Stimulated activated CD4-positive, alpha-beta T cell treated with anti-CD3 and anti-CD28 coated beads, TNF-alpha, amount 100 ng/mL, for 24 hours (primary cell): ENCODE measurements at regions not wholly inside any gene's neighbourhood (a gene's known extent, or its start where the extent isn't known, plus 50 kb on each side); places are given as distances from the start of the nearest gene placed in this dataset.

Experiments
- DNase-seq, 3 experiments: peaks; one replicate each; pipeline ENCODE4 v3.0.0-alpha.2; 2020; ENCODE audit warnings: low read depth in 3 of 3

- no peak for DNase-seq
Measured at GRCh38 chr15:66615846-66616245, 50.0 kb upstream of the LCTL start.

- no peak for DNase-seq
Measured at GRCh38 chr15:66617137-66618090, 51.6 kb upstream of the LCTL start.

GRCh38 chr15:66619152-66619903, 53.5 kb upstream of the LCTL start:
- DNase-seq, result peak in 2 of 3 experiments; percentile 8 to 37

DNA sequence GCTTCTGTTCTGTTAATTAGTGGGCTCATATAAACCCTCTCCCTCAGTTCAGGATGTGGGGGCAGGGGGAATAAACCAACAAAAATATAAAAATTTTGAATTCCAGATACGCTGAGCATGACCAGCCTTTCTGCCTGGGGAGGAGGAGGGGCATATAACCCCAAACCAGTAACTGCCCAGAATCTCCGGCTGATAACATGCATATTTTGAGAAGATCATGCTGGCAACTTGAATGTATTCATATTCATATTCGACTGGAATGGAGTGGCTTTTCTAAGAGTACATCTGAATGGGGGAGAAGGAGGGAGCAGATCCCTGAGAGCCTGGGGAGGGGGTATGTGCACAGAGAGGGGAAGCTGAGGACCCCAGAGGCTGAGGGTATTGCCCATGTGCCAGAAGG, 54.5 kb upstream of the LCTL start:
- no peak for DNase-seq

DNA sequence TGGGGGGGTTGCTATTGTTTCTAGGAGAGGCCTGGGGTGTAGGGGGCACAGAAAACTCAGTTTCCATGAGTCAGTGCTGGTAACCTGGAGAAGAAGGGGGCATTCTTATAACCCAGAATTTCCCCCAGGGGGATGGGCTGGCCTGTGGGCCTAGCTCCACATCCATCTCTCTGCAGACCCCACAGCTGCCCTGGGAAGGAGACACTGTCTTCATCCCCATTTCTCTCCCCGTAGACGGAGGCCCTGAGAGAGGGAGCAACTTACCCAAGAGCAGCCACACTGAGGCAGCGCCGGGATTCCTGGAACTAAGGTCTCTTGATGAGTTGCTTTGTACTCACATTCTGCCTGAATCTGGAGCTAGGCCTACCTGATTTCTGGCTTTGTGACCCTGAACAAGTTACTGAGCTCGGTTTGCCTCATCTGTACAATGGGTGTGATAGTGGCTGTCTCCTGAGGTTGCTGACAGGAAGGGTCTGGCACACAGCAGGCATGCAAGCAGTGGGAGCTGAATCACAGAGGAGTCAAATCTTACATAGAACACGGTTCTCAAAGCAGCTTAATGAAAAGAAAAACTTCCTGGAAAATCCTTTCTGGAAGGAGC, 55.0 kb upstream of the LCTL start:
- DNase-seq, result no peak

DNA sequence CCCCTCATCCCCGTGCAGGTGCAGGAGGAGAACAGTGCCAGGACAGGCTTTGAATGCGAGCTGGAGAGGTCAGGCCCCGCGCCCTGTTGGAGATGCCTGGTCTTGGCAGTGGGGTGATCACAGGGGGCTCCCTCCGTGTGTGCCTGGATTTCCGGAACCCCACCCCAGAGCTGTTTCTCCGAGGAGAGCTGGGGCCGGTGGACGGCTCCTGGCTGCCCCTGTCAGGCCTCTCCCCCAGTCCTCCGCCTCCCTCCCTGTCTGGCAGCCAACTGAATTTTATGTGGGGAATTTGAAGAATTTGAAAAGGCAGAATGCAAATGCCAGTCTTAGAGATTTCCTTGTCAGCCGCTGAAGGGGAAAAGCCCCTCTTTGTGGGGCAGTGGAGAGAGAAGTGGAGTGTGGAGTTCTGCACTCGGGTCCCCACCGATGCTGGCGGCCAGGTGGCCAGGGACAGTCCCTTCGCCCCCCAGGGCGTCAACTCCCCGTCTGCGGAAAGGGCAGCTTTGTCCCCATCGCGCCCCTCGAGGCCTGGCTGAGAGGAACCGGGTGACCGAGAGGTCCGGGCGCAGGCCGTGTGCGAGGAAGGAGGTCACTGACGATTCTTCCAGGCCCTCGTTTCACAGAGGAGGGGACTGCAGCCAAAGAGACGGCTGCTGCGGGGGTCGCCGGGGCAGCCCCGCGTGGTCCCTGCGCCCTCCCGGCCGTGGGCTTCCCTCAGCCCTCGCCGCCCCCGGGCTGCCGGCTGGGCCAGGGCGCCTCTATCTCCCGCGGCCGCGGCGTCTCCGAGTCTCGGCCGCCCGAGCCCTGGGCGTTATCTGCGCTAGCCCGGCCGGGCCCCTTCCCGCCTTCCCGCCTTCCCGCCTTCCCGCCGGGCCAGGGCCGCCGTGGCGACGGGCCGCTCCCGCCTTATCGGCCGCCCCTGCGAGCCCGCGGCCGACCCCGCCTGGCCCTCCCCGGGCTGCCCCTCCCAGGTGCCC, 56.0 kb upstream of the LCTL start:
- no peak for DNase-seq

GRCh38 chr15:66622591-66623022, 56.8 kb upstream of the LCTL start:
- DNase-seq, result no peak

DNA sequence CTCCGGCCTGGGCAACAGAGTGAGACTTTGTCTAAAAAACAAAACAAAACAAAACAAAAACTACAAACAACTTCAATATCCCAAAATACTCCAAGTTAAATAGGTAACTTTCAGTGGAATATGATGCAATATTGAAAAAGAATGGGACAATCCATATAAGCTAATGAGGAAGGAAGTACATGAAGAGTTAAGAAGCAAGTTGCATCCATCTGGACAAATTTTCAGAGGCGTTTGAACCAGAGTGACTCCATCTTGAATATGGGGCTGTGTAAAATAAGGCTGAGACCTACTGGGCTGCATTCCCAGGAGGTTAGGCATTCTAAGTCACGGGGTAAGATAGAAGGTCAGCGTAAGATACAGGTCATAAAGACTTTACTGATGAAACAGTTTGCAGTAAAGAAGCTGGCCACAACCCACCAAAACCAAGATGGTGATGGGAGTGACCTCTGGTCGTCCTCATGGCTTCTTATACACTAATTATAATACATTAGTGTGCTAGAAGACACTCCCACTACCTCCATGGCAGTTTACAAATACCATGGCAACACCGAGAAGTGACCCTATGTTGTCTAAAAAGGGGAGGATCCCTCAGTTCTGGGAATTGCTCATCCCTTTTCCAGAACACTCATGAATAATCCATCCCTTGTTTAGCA, 58.1 kb upstream of the LCTL start:
- DNase-seq, result no peak

DNA sequence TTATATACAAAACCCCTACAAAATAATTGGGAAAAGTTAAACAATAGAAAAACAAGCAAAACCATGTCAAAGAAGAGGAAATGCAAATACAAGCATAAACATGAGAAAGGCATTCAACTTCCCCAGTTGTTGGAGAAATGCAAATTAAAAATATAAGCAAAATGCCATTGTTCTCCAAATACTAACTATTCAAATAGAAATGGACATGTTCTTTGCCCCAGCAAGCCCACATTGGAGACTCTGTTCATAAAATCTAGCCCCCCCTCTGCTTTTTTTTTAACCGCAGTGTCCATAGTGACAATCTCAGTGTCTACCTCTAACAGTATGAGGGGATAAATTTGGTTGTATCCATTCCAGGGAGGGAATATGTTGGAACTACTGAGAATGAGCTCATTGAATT, 59.7 kb upstream of the LCTL start:
- DNase-seq, result no peak

DNA sequence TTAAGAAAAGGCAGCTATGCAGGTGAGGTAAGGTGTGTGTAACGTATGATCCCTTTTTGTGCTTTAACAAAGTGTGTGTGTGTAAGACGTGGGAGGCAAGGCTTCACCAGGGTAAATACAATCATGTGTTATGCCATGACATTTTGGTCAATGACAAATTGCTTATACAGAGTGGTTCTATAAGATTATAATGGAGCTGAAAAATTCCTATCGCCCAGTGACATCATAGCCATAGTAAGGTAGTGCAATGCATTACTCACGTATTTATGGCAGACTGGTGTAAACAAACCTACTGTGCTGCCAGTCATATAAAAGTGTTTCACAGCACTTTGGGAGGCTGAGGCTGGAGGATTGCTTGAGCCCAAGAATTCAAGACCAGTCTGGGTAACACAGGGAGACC, 60.2 kb upstream of the LCTL start:
- no peak for DNase-seq

- DNase-seq, result no peak
Measured at GRCh38 chr15:66628976-66629723, 63.4 kb upstream of the LCTL start.

DNA sequence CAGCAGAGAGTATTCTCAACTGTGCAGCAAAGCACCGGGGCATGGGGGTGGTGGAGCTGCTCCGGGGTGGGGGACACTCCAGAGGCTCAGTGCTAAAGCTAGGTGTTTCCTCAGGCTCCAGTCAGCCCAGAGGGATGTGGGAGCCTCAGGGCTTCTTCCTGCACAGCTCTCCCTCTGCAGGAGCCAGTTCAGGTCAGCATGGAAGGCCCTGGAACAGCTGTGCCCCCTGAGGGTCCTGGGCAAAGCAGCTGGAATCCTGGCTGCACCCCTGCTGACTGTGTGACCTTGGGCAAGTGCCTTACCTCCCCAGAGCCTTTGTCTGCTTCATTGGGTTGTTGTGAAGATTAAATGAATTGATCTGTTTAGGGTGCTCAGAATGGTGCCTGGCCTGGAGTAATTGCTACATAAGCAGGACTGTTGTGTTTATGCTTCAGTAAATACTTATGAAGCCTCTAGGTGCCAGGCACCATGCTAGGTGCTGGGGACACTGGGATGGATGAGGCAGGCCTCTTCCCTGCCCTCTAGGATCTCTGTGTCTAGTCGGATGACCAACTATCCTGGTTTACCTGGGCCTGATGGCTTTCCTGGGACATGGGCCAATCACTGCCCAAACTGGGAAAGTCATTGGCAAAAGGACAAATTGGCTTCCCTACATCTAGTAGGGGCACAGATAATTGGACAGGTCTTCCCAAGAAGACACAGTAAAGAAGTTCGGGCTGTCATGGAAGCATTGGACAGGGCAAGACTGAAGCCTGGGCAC, 64.2 kb upstream of the LCTL start:
- no peak for DNase-seq

- no peak for DNase-seq
Measured at GRCh38 chr15:66630801-66631351, 65.1 kb upstream of the LCTL start.

- DNase-seq, result no peak
Measured at GRCh38 chr15:66631616-66632263, 65.9 kb upstream of the LCTL start.

DNA sequence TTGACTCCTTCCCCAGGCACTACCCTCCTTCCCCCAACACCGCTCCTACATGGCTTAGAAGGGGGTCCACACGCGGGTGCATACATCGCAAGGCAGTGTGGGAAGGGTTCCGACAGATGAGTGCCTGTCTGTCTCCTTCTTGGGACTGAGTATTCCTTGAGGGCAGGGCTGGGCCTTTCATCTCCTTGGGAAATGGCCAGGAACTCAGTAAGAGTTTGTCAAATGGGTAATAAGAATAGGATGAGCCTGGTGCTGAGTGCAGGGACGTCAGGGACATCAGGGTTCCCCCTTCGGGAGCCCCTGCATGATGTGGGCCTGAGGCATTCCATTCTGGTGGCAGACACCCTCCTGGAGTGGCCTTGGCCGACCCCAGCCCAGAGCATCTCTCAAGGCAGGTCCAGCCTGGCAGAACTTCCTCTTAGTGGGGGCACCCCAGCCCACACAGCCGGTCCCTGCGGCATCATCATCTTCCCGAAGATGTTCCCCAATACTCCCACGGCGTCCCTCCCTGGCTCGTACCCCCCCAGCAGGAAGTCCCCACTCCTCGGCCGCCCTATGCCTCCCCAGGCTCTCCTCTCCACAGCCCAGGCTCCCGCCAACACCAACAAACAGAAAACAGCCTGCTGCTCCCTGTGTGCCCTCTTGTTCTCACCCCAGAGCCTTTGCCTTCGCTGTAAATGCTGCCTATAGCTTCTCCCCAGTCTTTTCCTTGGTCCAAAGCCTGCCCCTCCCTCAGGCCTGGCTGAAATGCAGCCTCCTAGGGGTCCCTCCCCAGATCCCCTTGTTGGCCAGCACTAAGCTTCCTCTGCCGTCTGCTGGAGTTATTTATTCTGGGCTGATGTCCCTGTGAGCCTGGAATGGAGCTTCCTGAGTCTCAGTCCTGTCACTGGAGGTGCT, 67.5 kb upstream of the LCTL start:
- no peak for DNase-seq

DNA sequence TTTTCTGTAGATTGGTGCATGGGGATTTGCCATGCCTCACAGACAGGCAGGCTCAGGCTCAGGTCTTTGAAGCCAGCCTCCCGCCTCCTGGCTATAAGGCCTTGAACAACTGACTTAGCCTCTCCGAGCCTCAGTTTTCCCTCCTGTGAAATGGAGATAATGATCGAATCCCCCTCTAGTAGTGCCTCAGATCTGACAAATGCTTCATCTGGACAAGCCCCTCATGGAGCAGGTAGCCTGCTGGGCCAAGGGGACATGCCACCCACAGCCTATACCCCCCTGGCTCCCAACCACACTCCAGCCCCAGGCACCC, 68.1 kb upstream of the LCTL start:
- no peak for DNase-seq

GRCh38 chr15:66634540-66634939, 67.5 kb upstream of the SMAD6 start:
- no peak for DNase-seq

GRCh38 chr15:66635006-66635405, 67.0 kb upstream of the SMAD6 start:
- no peak for DNase-seq
